HUDEP-2 (cell line): ENCODE measurements at regions not wholly inside any gene's neighbourhood (a gene's known extent, or its start where the extent isn't known, plus 50 kb on each side); places are given as distances from the start of the nearest gene placed in this dataset.
"Not testable (repeated sequence)": the region's sequence is repeated elsewhere in the genome, so short reads cannot be mapped to it uniquely, and the experiment has no call there.

Source experiments
- DNase-seq, 76 experiments: peaks; one replicate each; lab custom pipeline; 2025; ENCODE audit not compliant: unreplicated experiment in 76 of 76; lab: John Stamatoyannopoulos, UW

DNA sequence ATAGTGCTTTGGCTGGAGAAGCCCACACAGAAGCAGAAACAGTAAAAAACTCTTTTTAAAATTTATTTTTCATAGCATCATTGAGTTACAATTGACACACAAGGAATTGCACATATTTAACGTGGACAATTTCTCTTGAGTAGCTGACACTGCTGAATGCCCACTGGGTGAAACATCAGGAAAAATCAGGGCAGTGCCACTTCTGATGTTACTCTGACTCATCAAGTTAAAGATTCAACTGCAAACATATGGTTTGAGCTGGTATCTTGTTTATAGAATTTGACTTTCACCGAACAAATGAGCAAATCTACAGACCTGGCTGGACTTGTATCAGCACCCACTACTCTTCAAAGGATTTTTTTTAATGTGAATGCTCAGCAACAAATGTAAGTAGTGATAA lies 66.3 kb upstream of the CTSV start:
- not testable (repeated sequence) for DNase-seq

DNA sequence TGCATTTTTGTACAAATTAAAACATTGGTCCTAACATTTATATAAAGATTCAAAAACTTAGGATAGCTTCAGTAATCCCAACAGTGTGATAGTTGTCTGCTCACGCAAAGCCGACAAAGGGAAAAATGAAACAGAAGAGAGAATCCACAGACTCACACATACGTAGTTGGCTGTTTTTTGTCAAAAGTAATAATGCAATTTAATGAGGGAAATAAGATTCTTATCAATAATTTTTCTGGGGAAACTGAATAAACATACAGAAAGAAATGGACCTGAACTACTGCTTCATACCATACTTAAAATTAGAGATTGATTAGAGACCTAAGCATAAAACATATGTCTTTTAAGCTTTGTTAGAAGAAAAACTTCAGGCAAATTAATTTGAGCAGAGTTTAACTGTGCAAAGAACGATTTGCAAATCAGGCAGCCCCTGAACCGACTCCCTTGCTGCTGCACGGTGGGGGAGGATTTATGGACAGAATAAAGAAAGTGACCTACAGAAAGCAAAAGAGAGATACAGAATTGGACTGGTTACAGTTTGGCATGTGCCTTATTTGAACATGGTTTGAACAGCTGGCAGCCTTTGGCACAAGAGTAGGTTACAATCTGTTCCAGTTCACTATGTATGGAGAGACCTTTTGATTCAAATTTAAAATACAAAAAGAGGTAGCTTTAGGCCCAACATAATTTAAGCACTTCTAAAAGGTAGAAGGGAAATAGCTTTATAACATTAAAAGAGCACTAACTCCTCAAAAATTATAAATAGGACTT lies 64.9 kb upstream of the CTSV start:
- not testable (repeated sequence) for DNase-seq

GRCh38 chr9:97099540-97099939 lies 60.6 kb upstream of the CTSV start:
- not testable (repeated sequence) for DNase-seq

- no peak for DNase-seq
Measured at GRCh38 chr9:97096793-97097192, 57.9 kb upstream of the CTSV start.

- DNase-seq, result not testable (repeated sequence)
Measured at GRCh38 chr9:97089361-97089760, 50.4 kb upstream of the CTSV start.
